GM23338 (cell line): ENCODE measurements at regions not wholly inside any gene's neighbourhood (a gene's known extent, or its start where the extent isn't known, plus 50 kb on each side); places are given as distances from the start of the nearest gene placed in this dataset.

Experiments used
- ATAC-seq: fragments of 200-7000 bp; cut with Tn5 transposase; 3 replicates; pipeline ENCODE4 v1.9.1; 2020
- DNase-seq: peaks from one replicate; pipeline ENCODE4 v3.0.0-alpha.2; 2015; ENCODE audit warnings: low spot score
- H2AFZ ChIP-seq: fragments of 200-600 bp; sonication (generic); 2 replicates; pipeline ENCODE4 v1.8.0; 2016; ENCODE audit warnings: antibody characterized with exemption, mild to moderate bottlenecking, moderate library complexity
- H3F3A ChIP-seq: fragments of 200-600 bp; sonication (generic); replicated peaks from 2 replicates; pipeline ENCODE4 v1.8.0; 2017; ENCODE audit warnings: antibody characterized with exemption, mixed run types, low read depth
- H3K27ac ChIP-seq: fragments of 200-600 bp; sonication (generic); 2 replicates; pipeline ENCODE4 v1.6.1; 2016; ENCODE audit warnings: low read depth
- H3K27me3 ChIP-seq: fragments of 200-600 bp; sonication (generic); 2 replicates; pipeline ENCODE4 v1.8.0; 2016; ENCODE audit warnings: mild to moderate bottlenecking, mixed run types, moderate library complexity; ENCODE audit not compliant: insufficient read depth
- H3K36me3 ChIP-seq: fragments of 200-600 bp; sonication (generic); 2 replicates; pipeline ENCODE4 v1.8.0; 2016; ENCODE audit warnings: mild to moderate bottlenecking; ENCODE audit not compliant: insufficient read depth
- H3K4me1 ChIP-seq: fragments of 200-600 bp; sonication (generic); 2 replicates; pipeline ENCODE4 v1.8.0; 2016; ENCODE audit warnings: mild to moderate bottlenecking, moderate library complexity; ENCODE audit not compliant: insufficient read depth
- H3K4me2 ChIP-seq: fragments of 200-600 bp; sonication (generic); 2 replicates; pipeline ENCODE4 v1.7.1; 2017; ENCODE audit warnings: mixed run types
- H3K4me3 ChIP-seq: fragments of 200-600 bp; sonication (generic); 2 replicates; pipeline ENCODE4 v1.6.1; 2016; ENCODE audit warnings: mixed run types
- H3K79me2 ChIP-seq: fragments of 200-600 bp; sonication (generic); replicated peaks from 2 replicates; pipeline ENCODE4 v1.8.0; 2017; ENCODE audit warnings: mild to moderate bottlenecking; ENCODE audit not compliant: insufficient read depth
- H3K9me2 ChIP-seq: fragments of 200-600 bp; sonication (generic); 2 replicates; pipeline ENCODE4 v1.8.0; 2017; ENCODE audit not compliant: insufficient read depth
- H4K20me1 ChIP-seq: fragments of 200-600 bp; sonication (generic); replicated peaks from 2 replicates; pipeline ENCODE4 v1.8.0; 2017; ENCODE audit warnings: mild to moderate bottlenecking; ENCODE audit not compliant: insufficient read depth
- H3K27ac Mint-ChIP-seq: 2 replicates; pipeline ENCODE4 v1.8.0; 2020; ENCODE audit warnings: inconsistent platforms, mild to moderate bottlenecking, moderate library complexity, mixed read lengths
- H3K27me3 Mint-ChIP-seq: 3 replicates; pipeline ENCODE4 v1.8.0; 2022; ENCODE audit warnings: low read depth, mild to moderate bottlenecking, moderate library complexity, mixed read lengths, inconsistent platforms; ENCODE audit not compliant: insufficient read depth, poor library complexity
- H3K36me3 Mint-ChIP-seq: 3 replicates; pipeline ENCODE4 v1.8.0; 2021; ENCODE audit warnings: low read depth, mild to moderate bottlenecking, inconsistent platforms, moderate library complexity, mixed read lengths
- H3K4me1 Mint-ChIP-seq: 3 replicates; pipeline ENCODE4 v1.8.0; 2020; ENCODE audit warnings: mild to moderate bottlenecking, inconsistent platforms, mixed read lengths
- H3K4me3 Mint-ChIP-seq: 3 replicates; pipeline ENCODE4 v1.8.0; 2021; ENCODE audit warnings: moderate library complexity, mild to moderate bottlenecking, inconsistent platforms, mixed read lengths
- H3K9me3 Mint-ChIP-seq: 3 replicates; pipeline ENCODE4 v1.8.0; 2020; ENCODE audit warnings: moderate library complexity, mild to moderate bottlenecking, inconsistent platforms, mixed read lengths
- CREB1 ChIP-seq: fragments of 250-450 bp; sonication (Bioruptor Pico); IDR thresholded peaks from 2 replicates; pipeline ENCODE4 v1.5.0; 2020; ENCODE audit warnings: low read depth, mild to moderate bottlenecking, moderate library complexity
- CTCF ChIP-seq, 2 experiments: fragments of 200-600 bp in 1 of 2; sonication (generic) in 1 of 2; conservative IDR thresholded peaks; 2 replicates each; pipeline versions ENCODE4 v1.5.1 to v1.6.1; 2016 to 2017; ENCODE audit warnings: antibody characterized with exemption in 2 of 2, low read depth in 2 of 2, mild to moderate bottlenecking in 2 of 2, moderate library complexity in 1 of 2
- ETS1 ChIP-seq: IDR thresholded peaks from 2 replicates; pipeline ENCODE4 v1.6.1; 2016; ENCODE audit warnings: antibody characterized with exemption
- EZH2 ChIP-seq: fragments of 200-600 bp; sonication (generic); IDR thresholded peaks from one replicate; pipeline ENCODE4 v1.8.0; 2017; ENCODE audit warnings: antibody characterized with exemption, mild to moderate bottlenecking, low read depth; ENCODE audit not compliant: unreplicated experiment
- EZH2phosphoT487 ChIP-seq: fragments of 200-600 bp; sonication (generic); IDR thresholded peaks from one replicate; pipeline ENCODE4 v1.8.1; 2018; ENCODE audit warnings: antibody characterized with exemption; ENCODE audit not compliant: unreplicated experiment
- JUNB ChIP-seq: IDR thresholded peaks from one replicate; pipeline ENCODE4 v1.6.1; 2016; ENCODE audit warnings: antibody characterized with exemption; ENCODE audit not compliant: unreplicated experiment
- NANOG ChIP-seq: IDR thresholded peaks from 2 replicates; pipeline ENCODE4 v1.6.1; 2016; ENCODE audit warnings: antibody characterized with exemption, borderline replicate concordance
- POLR2AphosphoS5 ChIP-seq: IDR thresholded peaks from 2 replicates; pipeline ENCODE4 v1.6.1; 2016; ENCODE audit warnings: antibody characterized with exemption, low read depth
- REST ChIP-seq: IDR thresholded peaks from one replicate; pipeline ENCODE4 v1.6.1; 2018; ENCODE audit warnings: antibody characterized with exemption; ENCODE audit not compliant: unreplicated experiment
- STAT1 ChIP-seq: IDR thresholded peaks from one replicate; pipeline ENCODE4 v1.6.1; 2016; ENCODE audit warnings: antibody characterized with exemption; ENCODE audit not compliant: unreplicated experiment
- ZNF114 ChIP-seq: fragments of 250-450 bp; sonication (Bioruptor Pico); IDR thresholded peaks from 2 replicates; pipeline ENCODE4 v1.5.0; 2020; ENCODE audit warnings: mild to moderate bottlenecking, moderate library complexity
- ZNF331 ChIP-seq: fragments of 250-450 bp; sonication (Bioruptor Pico); IDR thresholded peaks from 2 replicates; pipeline ENCODE4 v1.5.0; 2020; ENCODE audit warnings: low read depth, mild to moderate bottlenecking, moderate library complexity

GRCh38 chr12:114911196-114911595 lies 227.2 kb upstream of the TBX3 start (continued):
- TF ChIP-seq CTCF (conservative IDR thresholded peaks at IDR 0.05; ENCODE audit: low read depth in 2 of 2) (no peak), REST (no peak), EZH2phosphoT487 (no peak), CREB1 (CRISPR knock-in tag) (no peak), EZH2 (no peak)

DNA sequence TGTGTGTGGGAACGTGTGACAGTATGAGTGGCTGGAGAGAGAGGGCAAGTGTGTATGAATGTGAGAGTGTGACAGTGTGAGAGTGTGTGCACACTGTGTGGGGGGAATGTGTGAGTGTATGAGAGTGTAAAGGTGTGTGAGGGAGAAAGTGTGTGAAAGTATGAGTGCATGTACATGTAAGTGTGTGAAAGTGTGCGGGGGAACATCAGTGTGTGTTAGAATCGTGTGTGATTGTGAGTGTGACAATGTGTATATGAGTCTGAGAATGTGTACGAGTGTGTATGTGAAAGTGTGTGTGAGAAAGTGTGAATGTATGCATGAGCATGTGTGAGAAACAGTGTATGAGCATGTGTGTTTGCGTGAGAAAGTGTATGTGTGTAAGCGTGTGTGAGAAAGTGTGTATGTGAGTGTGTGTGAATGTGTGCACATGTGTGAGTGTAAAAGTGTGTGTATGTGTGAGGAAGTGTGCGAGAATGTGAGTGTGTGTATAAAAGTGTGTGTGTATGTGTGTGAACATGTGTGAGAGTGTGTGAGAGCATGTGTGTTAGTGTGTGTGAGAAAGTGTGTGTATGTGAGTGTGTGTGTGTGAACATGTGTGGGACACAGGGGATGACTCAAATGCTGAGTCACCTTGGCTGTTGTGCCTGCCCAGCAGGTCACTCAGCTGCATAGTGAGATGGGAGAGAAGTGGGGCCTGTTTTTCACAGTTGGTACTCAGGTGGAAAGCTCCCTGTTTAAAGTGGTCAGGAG lies 220.5 kb upstream of the TBX3 start:
- no peaks in the 10 kb centered on the region for H4K20me1 ChIP-seq
- DNase-seq (no peak), ATAC-seq (no peak)
- no peak overlapping the region for H3K4me2 ChIP-seq
- no peaks in the 10 kb centered on the region for H3K4me1 ChIP-seq
- Mint-ChIP-seq H3K4me1 (no peaks in the 10 kb centered on the region), H3K4me3 (no peak overlapping the region), H3K36me3 (no peaks in the 10 kb centered on the region), H3K27ac (no peak overlapping the region), H3K9me3 (no peaks in the 10 kb centered on the region), H3K27me3 (peaks cover 3% of the 10 kb centered on the region)
- TF ChIP-seq CREB1 (CRISPR knock-in tag), result no peak
- TF ChIP-seq ZNF331, result no peak
- no peak for TF ChIP-seq JUNB
- no peak for TF ChIP-seq NANOG
- no peak for TF ChIP-seq EZH2
- TF ChIP-seq ETS1, result no peak
- no peak for TF ChIP-seq STAT1
- TF ChIP-seq EZH2phosphoT487, result no peak
- TF ChIP-seq ZNF114, result no peak
- no peak for TF ChIP-seq POLR2AphosphoS5
- H3K79me2 ChIP-seq, result no peaks in the 10 kb centered on the region
- peaks cover 9% of the 10 kb centered on the region; the same call in 1 of the 2 replicates for H3K9me2 ChIP-seq
- no peaks in the 10 kb centered on the region for H3F3A ChIP-seq
- no peaks in the 10 kb centered on the region for H3K27me3 ChIP-seq
- H3K36me3 ChIP-seq, result no peaks in the 10 kb centered on the region
- H2AFZ ChIP-seq, result no peak overlapping the region
- H3K4me3 ChIP-seq, result no peak overlapping the region
- no peak overlapping the region for H3K27ac ChIP-seq
